SK-N-MC (cell line): ENCODE measurements at regions not wholly inside any gene's neighbourhood (a gene's known extent, or its start where the extent isn't known, plus 50 kb on each side); places are given as distances from the start of the nearest gene placed in this dataset.
"Not testable (repeated sequence)": the region's sequence is repeated elsewhere in the genome, so short reads cannot be mapped to it uniquely, and the experiment has no call there.

Experiments used
- EZH2 ChIP-seq: fragments of 200-600 bp; sonication (generic); IDR thresholded peaks from one replicate; pipeline ENCODE4 v1.6.1; 2017; ENCODE audit warnings: antibody characterized with exemption
- POLR2AphosphoS5 ChIP-seq: IDR thresholded peaks from 2 replicates; pipeline ENCODE4 v1.6.1; 2012; ENCODE audit warnings: mild to moderate bottlenecking, low read depth, low read length, borderline replicate concordance

GRCh38 chr2:87409601-87410000 lies 338.3 kb upstream of the PLGLB2 start:
- TF ChIP-seq POLR2AphosphoS5, EZH2: not testable (repeated sequence)
